ENCODE measurements at regions not wholly inside any gene's neighbourhood (a gene's known extent, or its start where the extent isn't known, plus 50 kb on each side); places are given as distances from the start of the nearest gene placed in this dataset.
"Not testable (repeated sequence)": the region's sequence is repeated elsewhere in the genome, so short reads cannot be mapped to it uniquely, and the experiment has no call there.

GRCh38 chr5:23717486-23717885 lies 210.1 kb downstream of the PRDM9 start:
- ATAC-seq (no peak), DNase-seq (no peak)
- intact Hi-C loops (cut with DNase I) = no loop called here

- DNase-seq = no peak
- intact Hi-C loops (cut with DNase I) = no loop called here
- ATAC-seq = no peak
These were observed 211.2 kb downstream of the PRDM9 start for GRCh38 chr5:23718564-23718963.

DNA sequence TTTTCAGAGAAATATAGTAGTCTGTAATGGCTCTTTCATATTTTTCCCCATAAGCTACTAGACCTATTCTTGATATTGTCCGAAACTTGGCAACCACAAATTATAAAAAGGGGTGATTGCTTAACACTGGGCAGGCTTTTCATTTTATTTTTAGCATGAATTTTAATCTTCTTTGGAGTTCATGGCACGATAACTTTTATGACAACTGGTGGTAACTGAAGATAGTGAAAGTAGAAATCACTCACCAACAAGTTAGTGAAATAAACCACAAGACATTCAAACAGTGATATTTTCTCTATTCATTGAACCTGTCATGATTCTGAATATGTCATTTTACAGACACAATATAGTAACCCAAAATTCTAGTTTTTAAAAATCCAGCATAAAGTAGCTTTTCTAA lies 213.9 kb downstream of the PRDM9 start:
- intact Hi-C loops (cut with DNase I) = no loop called here

DNA sequence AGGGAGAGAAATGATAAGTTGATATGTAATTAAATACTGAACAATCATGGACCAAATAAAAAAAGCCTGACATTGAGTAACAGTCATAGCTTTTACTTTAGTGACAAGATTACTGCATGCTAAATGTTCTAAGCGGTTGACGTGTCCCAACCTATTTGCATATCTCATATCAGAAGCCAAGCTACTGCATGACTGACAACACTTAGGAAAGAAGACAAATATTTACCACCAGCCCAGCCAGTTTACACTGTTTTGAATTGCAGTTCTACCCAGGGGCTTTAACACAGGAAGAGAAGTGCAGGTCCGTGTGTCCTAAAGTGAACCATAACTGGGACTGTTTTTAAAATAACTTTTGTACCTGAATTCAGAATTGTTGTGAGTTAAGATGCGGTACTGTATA lies 219.9 kb downstream of the PRDM9 start:
- ATAC-seq (peak; percentile 38 to 68), DNase-seq (no peak)
- intact Hi-C loops (cut with DNase I) = no loop called here

More for the DNA sequence above, 213.9 kb downstream of the PRDM9 start:
- DNase-seq (no peak), ATAC-seq (peak in 1 of 2 donors; percentile 30)

DNA sequence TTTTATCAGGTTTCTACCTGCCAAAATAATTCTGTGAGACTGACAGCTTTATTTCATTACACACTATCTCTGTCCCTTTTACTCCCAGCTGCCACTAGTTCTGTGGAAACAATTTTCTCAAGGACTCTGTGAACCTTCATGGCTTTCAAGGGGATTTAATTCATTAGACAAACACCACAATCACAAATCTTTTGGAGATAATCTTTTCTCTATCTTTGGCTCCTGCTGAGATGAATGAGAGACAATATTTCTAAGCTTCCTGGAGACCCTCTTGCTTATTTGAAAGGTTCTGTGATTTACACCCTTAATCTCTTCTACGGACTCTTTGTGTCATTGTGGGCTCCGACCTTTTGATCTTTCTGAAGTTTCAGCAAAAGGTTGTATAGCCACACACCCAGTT lies 222.6 kb downstream of the PRDM9 start:
- intact Hi-C loops (cut with DNase I) = no loop called here
- ATAC-seq (no peak), DNase-seq (no peak)

- intact Hi-C loops (cut with DNase I) = no loop called here
- no peak for DNase-seq
- ATAC-seq = no peak
These were observed 232.6 kb downstream of the PRDM9 start for GRCh38 chr5:23740029-23740428.

DNA sequence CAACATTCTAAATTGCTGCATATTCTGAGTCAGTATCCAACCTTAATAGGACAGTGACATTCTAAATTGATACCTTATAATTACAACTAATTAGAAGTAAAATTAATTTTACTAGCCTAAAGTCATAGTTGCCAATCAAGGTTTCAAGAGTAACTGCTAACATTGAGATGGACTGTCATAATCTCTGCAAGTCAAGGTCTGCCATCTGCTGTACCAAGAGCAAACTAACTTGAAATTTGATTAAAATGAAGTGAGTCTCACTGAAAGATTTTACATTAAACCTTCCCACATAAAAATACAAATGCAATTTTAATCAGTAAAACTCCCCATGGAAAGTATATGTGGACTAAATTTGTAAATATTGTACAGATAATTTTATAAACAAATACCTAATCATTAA lies 235.3 kb downstream of the PRDM9 start:
- intact Hi-C loops (cut with DNase I) = loop anchor here in 1 of 2 donors (2.0 kb wide), 1 partner anchor 390 kb away; no protein-coding TSS in a partner anchor
- no peak for DNase-seq
- ATAC-seq = no peak

DNA sequence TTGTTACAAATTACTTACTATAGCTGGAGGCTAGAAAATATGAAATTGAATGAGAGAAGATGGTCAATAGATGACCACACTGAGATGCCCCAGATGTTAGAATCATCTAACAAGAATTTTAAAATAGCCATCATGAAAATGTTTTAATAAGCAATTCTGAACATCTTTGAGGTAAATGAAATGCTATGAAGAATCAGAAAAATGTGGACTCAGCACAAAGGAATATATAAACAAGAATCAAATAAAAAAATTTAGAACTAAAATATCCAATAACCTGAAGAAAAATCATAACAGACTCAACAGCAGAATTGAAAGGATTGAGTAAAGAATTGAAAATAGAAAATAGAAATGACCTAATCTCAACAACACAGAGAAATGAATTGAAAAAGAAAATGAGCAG lies 248.5 kb downstream of the PRDM9 start:
- no peak for ATAC-seq
- intact Hi-C loops (cut with DNase I) = no loop called here

DNA sequence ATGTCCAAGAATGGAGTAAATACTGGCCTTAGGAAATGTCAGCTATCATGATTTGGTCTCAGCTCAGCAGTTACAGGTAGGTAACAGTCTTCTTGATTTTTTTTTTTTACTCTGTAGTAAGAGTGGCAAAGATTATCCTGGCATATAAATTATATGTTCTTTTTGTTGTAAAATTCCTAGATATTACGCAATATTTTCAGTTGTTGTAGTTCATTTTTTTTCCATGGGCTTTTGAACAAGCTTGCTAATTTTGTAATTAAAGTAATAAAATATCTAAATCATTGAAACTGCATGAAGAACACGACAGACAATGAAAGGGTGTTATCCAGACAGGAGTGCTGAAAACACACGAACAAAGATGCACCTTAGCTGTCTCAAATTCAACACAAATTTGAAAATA lies 249.4 kb downstream of the PRDM9 start:
- ATAC-seq (no peak), DNase-seq (no peak)
- intact Hi-C loops (cut with DNase I) = no loop called here

More for the DNA sequence above, 248.5 kb downstream of the PRDM9 start:
- no peak for DNase-seq

- DNase-seq = no peak
- ATAC-seq = no peak
- intact Hi-C loops (cut with DNase I) = no loop called here
These were observed 255.8 kb downstream of the PRDM9 start for GRCh38 chr5:23763170-23763569.

GRCh38 chr5:23776684-23777083 lies 269.3 kb downstream of the PRDM9 start:
- intact Hi-C loops (cut with DNase I) = no loop called here
- ATAC-seq = no peak
- DNase-seq = no peak

DNA sequence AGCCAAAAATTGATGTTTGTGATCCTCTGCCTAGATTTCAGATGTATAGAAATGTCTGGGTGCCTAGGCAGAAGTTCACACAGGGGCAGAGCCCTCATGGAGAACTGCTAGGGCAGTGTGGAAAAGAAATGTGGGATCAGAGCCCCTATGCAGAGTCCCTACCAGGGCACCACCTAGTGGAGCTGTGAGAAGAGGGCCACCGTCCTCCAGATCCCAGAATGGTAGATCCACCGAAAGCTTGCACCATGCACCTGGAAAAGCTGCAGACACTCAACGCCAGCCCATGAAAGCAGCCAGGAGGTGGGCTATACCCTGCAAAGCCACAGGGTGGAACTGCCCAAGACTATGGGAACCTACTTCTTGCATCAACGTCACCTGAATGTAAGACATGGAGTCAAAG lies 292.9 kb downstream of the PRDM9 start:
- ATAC-seq; intact Hi-C loops (cut with DNase I); DNase-seq: not testable (repeated sequence)

- ATAC-seq = peak in 1 of 2 donors; percentile 74
- intact Hi-C loops (cut with DNase I) = no loop called here
- DNase-seq = no peak
These were observed 313.5 kb downstream of the PRDM9 start for GRCh38 chr5:23820765-23821471.

GRCh38 chr5:23823521-23823920 lies 316.1 kb downstream of the PRDM9 start:
- DNase-seq (no peak), ATAC-seq (no peak)
- intact Hi-C loops (cut with DNase I) = no loop called here

DNA sequence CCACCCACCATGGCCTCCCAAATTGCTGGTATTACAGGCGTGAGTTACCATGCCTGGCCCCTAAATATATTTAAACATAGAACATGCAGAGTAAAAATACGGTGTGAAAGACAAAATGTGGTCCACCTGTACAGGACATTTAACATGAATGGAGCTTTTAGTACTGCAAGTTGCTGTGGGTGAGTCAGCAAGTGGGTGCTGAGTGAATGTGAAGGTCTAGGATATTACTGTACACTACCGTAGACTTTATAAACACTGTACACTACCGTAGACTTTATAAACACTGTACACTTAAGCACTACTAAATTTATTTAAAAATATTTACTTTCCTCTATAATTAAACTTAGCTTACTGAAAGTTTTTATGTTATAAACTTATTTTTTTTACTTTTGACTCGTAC lies 317.8 kb downstream of the PRDM9 start:
- no peak for ATAC-seq
- DNase-seq = no peak
- intact Hi-C loops (cut with DNase I) = no loop called here

- no peak for DNase-seq
- intact Hi-C loops (cut with DNase I) = no loop called here
- no peak for ATAC-seq
These were observed 332.7 kb downstream of the PRDM9 start for GRCh38 chr5:23840083-23840482.

DNA sequence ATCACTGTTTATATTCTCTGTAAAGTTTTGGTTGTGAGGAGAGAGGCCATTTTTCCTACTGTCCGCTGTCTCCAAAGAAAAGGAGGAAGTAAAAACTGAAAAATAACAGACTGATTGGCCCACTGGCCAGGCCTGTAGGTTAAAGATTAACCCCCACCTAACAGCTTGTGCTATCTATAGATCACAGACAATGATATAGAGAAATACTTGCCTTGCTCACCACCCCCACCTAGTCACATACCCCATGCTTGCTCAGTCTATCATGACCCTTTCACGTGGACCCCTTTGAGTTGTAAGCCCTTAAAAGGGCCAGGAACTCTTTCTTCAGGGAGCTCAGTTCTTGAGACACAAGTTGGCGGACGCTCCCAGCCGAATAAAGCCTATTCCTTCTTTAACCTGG lies 357.4 kb downstream of the PRDM9 start:
- intact Hi-C loops (cut with DNase I) = no loop called here
- DNase-seq = no peak
- ATAC-seq = no peak

DNA sequence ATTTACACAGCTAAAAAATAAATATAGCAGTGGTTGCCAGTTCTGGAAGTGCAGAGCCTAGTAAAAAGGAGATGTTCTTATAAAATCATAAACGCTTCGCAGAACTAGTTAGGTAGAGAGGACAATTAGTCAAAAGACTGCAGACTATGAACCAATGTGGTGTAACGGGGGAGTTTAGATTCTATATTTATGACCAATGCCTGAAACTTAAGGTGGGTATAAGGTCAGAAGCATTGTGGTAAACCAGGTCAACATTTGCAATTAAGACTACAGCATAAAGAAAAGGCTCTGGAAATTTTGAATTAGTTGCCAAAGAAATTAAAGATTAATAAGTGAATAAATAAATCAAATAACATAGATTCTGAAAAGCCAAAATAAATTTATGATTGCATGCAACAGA lies 370.4 kb downstream of the PRDM9 start:
- intact Hi-C loops (cut with DNase I) = no loop called here
- DNase-seq (no peak), ATAC-seq (no peak)

GRCh38 chr5:23884405-23885031 lies 377.1 kb downstream of the PRDM9 start:
- intact Hi-C loops (cut with DNase I) = no loop called here
- ATAC-seq = no peak

DNA sequence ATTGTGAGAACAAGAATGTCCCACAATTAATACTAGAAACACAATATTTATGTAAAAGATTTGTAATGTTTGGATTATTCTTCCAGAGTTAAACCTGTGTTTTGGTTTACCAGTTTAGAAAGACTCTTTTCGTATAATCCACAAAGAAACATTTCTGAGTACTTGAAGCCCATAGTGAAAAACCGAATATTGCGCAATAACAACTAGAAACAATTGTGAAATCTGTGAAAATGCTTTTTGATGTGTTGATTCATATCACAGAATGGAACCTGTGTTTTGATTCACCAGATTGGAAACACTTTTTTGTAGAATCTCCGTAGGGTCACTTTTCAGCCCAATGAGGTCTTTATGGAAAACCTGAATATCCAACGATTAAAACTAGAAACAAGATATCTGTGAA lies 386.2 kb downstream of the PRDM9 start:
- DNase-seq = no peak
- intact Hi-C loops (cut with DNase I) = no loop called here
- ATAC-seq = no peak

More at GRCh38 chr5:23884405-23885031, 377.1 kb downstream of the PRDM9 start:
- DNase-seq = no peak

DNA sequence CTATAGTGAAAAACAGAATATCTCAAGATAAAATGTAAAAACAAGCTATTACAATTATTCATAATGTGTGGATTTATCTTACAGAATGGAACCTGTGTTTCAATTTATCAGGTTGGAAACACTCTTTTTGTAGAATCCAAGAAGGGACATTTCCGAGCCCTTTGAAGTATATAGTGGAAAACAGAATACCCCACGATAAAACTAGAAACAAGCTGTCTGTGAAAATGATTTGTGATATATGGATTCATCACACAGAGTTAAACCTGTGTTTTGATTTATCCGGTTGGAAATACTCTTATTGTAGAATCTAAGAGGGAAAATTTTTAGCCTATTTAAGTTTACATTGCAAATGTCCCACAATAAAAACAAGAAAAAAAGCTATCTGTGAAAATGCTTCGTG lies 388.2 kb downstream of the PRDM9 start:
- ATAC-seq (no peak), DNase-seq (no peak)
- intact Hi-C loops (cut with DNase I) = no loop called here
